H1 (cell line): ENCODE measurements at regions not wholly inside any gene's neighbourhood (a gene's known extent, or its start where the extent isn't known, plus 50 kb on each side); places are given as distances from the start of the nearest gene placed in this dataset.

Experiments used
- CTCF ChIA-PET: fragments of 300-600 bp; sonication (Branson Sonifier 250); formaldehyde crosslinking; loops from one replicate; lab custom pipeline; 2021; ENCODE audit not compliant: partially characterized antibody; lab: Charles Lee
- POLR2A ChIA-PET: fragments of 300-600 bp; sonication (Branson Sonifier 250); formaldehyde crosslinking; loops from one replicate; lab custom pipeline; 2021; ENCODE audit warnings: inconsistent platforms; ENCODE audit not compliant: partially characterized antibody; lab: Charles Lee
- DNase-seq, 2 experiments: peaks; one replicate each; pipeline versions ENCODE4 v3.0.0 to v3.0.0-alpha.2; 2010 to 2022; ENCODE audit warnings: low spot score in 2 of 2, low read depth in 1 of 2, mixed read lengths in 1 of 2
- FAIRE-seq: peaks from 2 replicates; lab custom pipeline; 2011; peaks lifted over from hg19 to GRCh38; lab: Jason Lieb, UNC
- H2AFZ ChIP-seq: 2 replicates; pipeline ENCODE4 v1.8.1; 2012; ENCODE audit warnings: low read length, inconsistent platforms
- H2AK5ac ChIP-seq: 2 replicates; pipeline ENCODE4 v1.6.1; 2013; ENCODE audit warnings: low read depth, low read length
- H2BK120ac ChIP-seq: replicated peaks from 2 replicates; pipeline ENCODE3; 2013; ENCODE audit warnings: low read depth, low read length, inconsistent platforms
- H2BK12ac ChIP-seq: 2 replicates; pipeline ENCODE4 v1.6.1; 2013; ENCODE audit warnings: low read depth, low read length
- H2BK15ac ChIP-seq: 2 replicates; pipeline ENCODE4 v1.6.1; 2013; ENCODE audit warnings: low read length
- H2BK20ac ChIP-seq: 2 replicates; pipeline ENCODE4 v1.6.1; 2013; ENCODE audit warnings: low read length
- H2BK5ac ChIP-seq: 2 replicates; pipeline ENCODE4 v1.6.1; 2013; ENCODE audit warnings: low read depth, low read length
- H3K14ac ChIP-seq: 2 replicates; pipeline ENCODE4 v1.6.1; 2013; ENCODE audit warnings: inconsistent platforms; ENCODE audit not compliant: insufficient read length
- H3K18ac ChIP-seq: 2 replicates; pipeline ENCODE4 v1.6.1; 2013; ENCODE audit warnings: low read length; ENCODE audit errors: extremely low read depth
- H3K23ac ChIP-seq: 2 replicates; pipeline ENCODE4 v1.6.1; 2013; ENCODE audit warnings: inconsistent platforms; ENCODE audit not compliant: insufficient read length
- H3K23me2 ChIP-seq: 2 replicates; pipeline ENCODE4 v1.6.1; 2013; ENCODE audit warnings: low read depth, low read length
- H3K27ac ChIP-seq: 2 replicates; pipeline ENCODE4 v1.6.1; 2011; ENCODE audit warnings: low read depth, low read length, inconsistent platforms
- H3K27me3 ChIP-seq, 4 experiments: replicated peaks in 1 of 4; 1 replicate in 1 of 4; 2 replicates in 3 of 4; pipeline versions ENCODE4 v1.6.1 to v1.8.1; 2011 to 2013; ENCODE audit warnings: low read length in 3 of 4, mild to moderate bottlenecking in 3 of 4, inconsistent platforms in 2 of 4, mixed read lengths in 2 of 4, moderate library complexity in 1 of 4; ENCODE audit not compliant: control insufficient read depth in 3 of 4, insufficient read depth in 3 of 4; ENCODE audit errors: extremely low read depth in 1 of 4
- H3K36me3 ChIP-seq, 4 experiments: 2 replicates each; pipeline versions ENCODE4 v1.6.1 to v1.8.1; 2011 to 2013; ENCODE audit warnings: mild to moderate bottlenecking in 4 of 4, low read length in 3 of 4, moderate library complexity in 2 of 4, control low read depth in 1 of 4, inconsistent platforms in 1 of 4; ENCODE audit not compliant: insufficient read depth in 4 of 4, control insufficient read depth in 2 of 4
- H3K4ac ChIP-seq: replicated peaks from 2 replicates; pipeline ENCODE3; 2013; ENCODE audit warnings: low read length, low read depth, mixed read lengths, inconsistent platforms; ENCODE audit not compliant: insufficient read length
- H3K4me1 ChIP-seq, 4 experiments: replicated peaks in 1 of 4; 1 replicate in 1 of 4; 2 replicates in 3 of 4; pipeline versions ENCODE4 v1.6.1 to v1.8.1; 2011 to 2013; ENCODE audit warnings: low read length in 3 of 4, inconsistent platforms in 2 of 4, mixed read lengths in 1 of 4; ENCODE audit not compliant: insufficient read depth in 4 of 4, control insufficient read depth in 3 of 4
- H3K4me2 ChIP-seq, 2 experiments: 2 replicates each; pipeline versions ENCODE4 v1.6.1 to v1.8.1; 2011 to 2013; ENCODE audit warnings: low read depth in 2 of 2, low read length in 2 of 2, control low read depth in 1 of 2, inconsistent platforms in 1 of 2, mild to moderate bottlenecking in 1 of 2; ENCODE audit not compliant: insufficient read depth in 1 of 2
- H3K4me3 ChIP-seq, 4 experiments: fragments of 200-600, 300-600 bp in 1 of 4; sonication (generic), shearing (Covaris generic), sonication (Bioruptor Twin) in 1 of 4; 2 replicates each; pipeline versions ENCODE4 v1.5.1 to v1.8.1; 2011 to 2016; ENCODE audit warnings: low read length in 4 of 4, low read depth in 3 of 4, control low read depth in 2 of 4, inconsistent platforms in 2 of 4, mild to moderate bottlenecking in 2 of 4, mixed read lengths in 1 of 4, moderate library complexity in 1 of 4; ENCODE audit not compliant: insufficient read depth in 2 of 4; ENCODE audit errors: extremely low read depth in 1 of 4
- H3K56ac ChIP-seq: replicated peaks from 2 replicates; pipeline ENCODE3; 2013; ENCODE audit warnings: low read depth, mild to moderate bottlenecking, mixed read lengths, low read length, inconsistent platforms; ENCODE audit not compliant: insufficient read length
- H3K79me1 ChIP-seq: 2 replicates; pipeline ENCODE4 v1.6.1; 2013; ENCODE audit warnings: low read depth, low read length, control low read depth
- H3K79me2 ChIP-seq, 2 experiments: 2 replicates each; pipeline versions ENCODE4 v1.6.1 to v1.8.1; 2012 to 2013; ENCODE audit warnings: low read length in 2 of 2, mild to moderate bottlenecking in 2 of 2, inconsistent platforms in 1 of 2; ENCODE audit not compliant: insufficient read depth in 2 of 2, control insufficient read depth in 1 of 2
- H3K9ac ChIP-seq, 4 experiments: replicated peaks in 1 of 4; 1 replicate in 1 of 4; 2 replicates in 3 of 4; pipeline versions ENCODE4 v1.6.1 to v1.8.1; 2011 to 2013; ENCODE audit warnings: low read depth in 3 of 4, low read length in 3 of 4, control low read depth in 2 of 4, mild to moderate bottlenecking in 2 of 4, moderate library complexity in 2 of 4, inconsistent platforms in 1 of 4; ENCODE audit errors: extremely low read depth in 1 of 4
- H3K9me3 ChIP-seq, 2 experiments: 2 replicates each; pipeline versions ENCODE4 v1.6.1 to v1.8.1; 2012 to 2013; ENCODE audit warnings: mild to moderate bottlenecking in 2 of 2, moderate library complexity in 2 of 2, control low read depth in 1 of 2, inconsistent platforms in 1 of 2, low read depth in 1 of 2, low read length in 1 of 2, mixed read lengths in 1 of 2; ENCODE audit not compliant: insufficient read depth in 2 of 2
- H4K20me1 ChIP-seq, 2 experiments: replicated peaks in 1 of 2; 2 replicates each; pipeline versions ENCODE3 to v1.8.1; 2011 to 2013; ENCODE audit warnings: inconsistent platforms in 2 of 2, low read length in 2 of 2, mild to moderate bottlenecking in 1 of 2; ENCODE audit not compliant: insufficient read depth in 2 of 2, control insufficient read depth in 1 of 2
- H4K5ac ChIP-seq: 2 replicates; pipeline ENCODE4 v1.6.1; 2013; ENCODE audit warnings: low read length, low read depth, mixed read lengths, inconsistent platforms; ENCODE audit not compliant: insufficient read length
- H4K8ac ChIP-seq: 2 replicates; pipeline ENCODE4 v1.8.0; 2013; ENCODE audit warnings: mild to moderate bottlenecking, moderate library complexity, low read length, inconsistent platforms; ENCODE audit not compliant: insufficient read depth; ENCODE audit errors: extremely low read depth
- H4K91ac ChIP-seq: replicated peaks from 2 replicates; pipeline ENCODE3; 2013; ENCODE audit warnings: low read length, mixed read lengths, inconsistent platforms; ENCODE audit not compliant: insufficient read length
- BCL11A ChIP-seq, 2 experiments: IDR thresholded peaks; one replicate each; pipeline ENCODE4 v1.6.1; 2011; ENCODE audit warnings: low read depth in 2 of 2, low read length in 2 of 2, mild to moderate bottlenecking in 2 of 2
- CBX5 ChIP-seq: fragments of 300-800, 300-1000 bp; sonication (generic); IDR thresholded peaks from 2 replicates; pipeline ENCODE4 v1.7.1; 2016; ENCODE audit warnings: antibody characterized with exemption, low read length, low read depth
- CTBP2 ChIP-seq: IDR thresholded peaks from 2 replicates; pipeline ENCODE4 v1.7.0; 2011; ENCODE audit warnings: borderline replicate concordance, mild to moderate bottlenecking, moderate library complexity, mixed read lengths, low read length; ENCODE audit not compliant: insufficient read depth, insufficient read length
- EP300 ChIP-seq, 2 experiments: IDR thresholded peaks; 1 replicate in 1 of 2; 2 replicates in 1 of 2; pipeline ENCODE4 v1.6.1; 2011 to 2012; ENCODE audit warnings: low read depth in 2 of 2, low read length in 2 of 2, mild to moderate bottlenecking in 2 of 2, borderline replicate concordance in 1 of 2, inconsistent platforms in 1 of 2, moderate library complexity in 1 of 2
- KDM1A ChIP-seq: fragments of 200-600, 300-600 bp; sonication (generic); IDR thresholded peaks from 2 replicates; pipeline ENCODE4 v1.7.1; 2016; ENCODE audit warnings: mild to moderate bottlenecking, low read length, borderline replicate concordance
- RNF2 ChIP-seq: fragments of 200-900, 300-1000 bp; sonication (generic); IDR thresholded peaks from 2 replicates; pipeline ENCODE4 v1.7.1; 2016; ENCODE audit warnings: borderline replicate concordance, low read depth, mild to moderate bottlenecking, antibody characterized with exemption, low read length; ENCODE audit not compliant: poor library complexity, severe bottlenecking; ENCODE audit errors: missing control alignments
- TAF1 ChIP-seq: IDR thresholded peaks from 2 replicates; pipeline ENCODE4 v1.6.1; 2011; ENCODE audit warnings: mild to moderate bottlenecking, low read depth, low read length
- ZNF274 ChIP-seq: IDR thresholded peaks from 2 replicates; pipeline ENCODE4 v1.7.0; 2012; ENCODE audit warnings: low read length, borderline replicate concordance; ENCODE audit errors: extremely low read depth
- WGBS, 2 experiments: shearing (Covaris generic) in 1 of 2; methylation state at CpG; one replicate each; pipeline versions ENCODE4 v1.1.6 to v1.1.7; 2013 to 2015; ENCODE audit warnings: low lambda C conversion rate in 2 of 2, mixed read lengths in 2 of 2, inconsistent platforms in 1 of 2, low coverage in 1 of 2, missing lambda C conversion rate in 1 of 2; ENCODE audit not compliant: insufficient replicate concordance in 2 of 2, insufficient coverage in 1 of 2, insufficient read length in 1 of 2; ENCODE audit errors: extremely low coverage in 1 of 2, missing lambda C conversion rate in 1 of 2; 5-methylcytosine and 5-hydroxymethylcytosine counted together
- TF ChIP-seq, protein P1 (sequence below), 3 experiments: IDR thresholded peaks; 1 replicate in 2 of 3; 2 replicates in 1 of 3; pipeline versions ENCODE4 v1.5.1 to v1.6.1; 2011; ENCODE audit warnings: low read length in 3 of 3, mild to moderate bottlenecking in 3 of 3, inconsistent platforms in 2 of 3, low read depth in 1 of 3, moderate library complexity in 1 of 3; ENCODE audit not compliant: insufficient read depth in 1 of 3; ENCODE audit errors: control extremely low read depth in 1 of 3
- TF ChIP-seq, protein P2 (sequence below): IDR thresholded peaks from 2 replicates; pipeline ENCODE4 v1.6.1; 2011; ENCODE audit warnings: low read depth, mild to moderate bottlenecking, low read length; ENCODE audit not compliant: insufficient read depth

DNA sequence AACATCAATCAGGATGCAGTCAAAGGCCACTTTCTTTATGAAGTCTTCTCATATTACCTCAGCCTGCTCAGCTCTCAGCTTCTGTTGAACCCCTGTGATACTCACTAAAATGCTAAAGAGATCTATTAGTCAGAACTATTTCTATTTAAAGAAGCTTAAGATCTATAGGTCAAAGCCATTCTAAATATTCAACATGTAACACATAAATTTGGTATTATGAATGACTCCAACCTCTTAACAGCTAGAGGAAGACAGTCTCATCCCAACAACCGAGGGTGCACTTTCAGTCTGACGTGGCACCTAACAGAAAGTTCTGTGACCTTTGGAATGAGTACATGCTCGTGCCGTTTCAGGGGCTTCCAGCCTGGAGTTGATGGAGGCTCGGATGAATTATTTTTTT is 301.5 kb upstream of the VLDLR start:
- POLR2A ChIA-PET: interaction anchor here (1.3 kb wide), 1 partner anchor 11 kb away, joined by 3 read pairs; no protein-coding TSS in a partner anchor
- Histone ChIP-seq H3K56ac (no peak overlapping the region), H3K4me2 (no peak overlapping the region), H3K9ac (no peak overlapping the region), H4K8ac (no peak overlapping the region), H4K5ac (no peak overlapping the region), H3K36me3 (no peaks in the 10 kb centered on the region), H3K4me1 (no peaks in the 10 kb centered on the region), H3K4ac (no peak overlapping the region), H3K23ac (no peak overlapping the region), H2BK120ac (no peak overlapping the region), H3K23me2 (no peaks in the 10 kb centered on the region), H4K20me1 (no peaks in the 10 kb centered on the region), H3K18ac (no peak overlapping the region), H2BK12ac (no peak overlapping the region), H3K9me3 (0 out of 4 replicates have a peak, but pooled peaks cover 0 to 3% of the 10 kb centered on the region in 2 experiments), H3K79me1 (no peaks in the 10 kb centered on the region), H3K79me2 (no peaks in the 10 kb centered on the region), H3K27me3 (no peaks in the 10 kb centered on the region), H4K91ac (no peak overlapping the region), H2BK5ac (no peak overlapping the region), H2AK5ac (no peak overlapping the region), H3K4me3 (no peak overlapping the region), H3K14ac (no peak overlapping the region), H2BK15ac (no peak overlapping the region), H3K27ac (no peak overlapping the region), H2AFZ (no peak overlapping the region), H2BK20ac (no peak overlapping the region)
- FAIRE-seq: no peak
- CTCF ChIA-PET: interaction anchor here (1.2 kb wide), 1 partner anchor 408 kb away, joined by 3 read pairs; no protein-coding TSS in a partner anchor
- DNase-seq: no peak
- 89% methylated on average over 5 of the region's 5 CpGs; no CpG with 5 or more reads in 1 of the 2 experiments for WGBS, 2 experiments
- TF ChIP-seq KDM1A (no peak), TAF1 (no peak), BCL11A (IDR thresholded peaks at IDR 0.05; ENCODE audit: low read depth in 2 of 2, low read length in 2 of 2) (no peak), CTBP2 (no peak), ZNF274 (no peak), CBX5 (no peak), RNF2 (no peak), EP300 (IDR thresholded peaks at IDR 0.05; ENCODE audit: borderline replicate concordance in 1 of 2, low read depth in 2 of 2, low read length in 2 of 2) (no peak)
- TF ChIP-seq, protein P1, sequence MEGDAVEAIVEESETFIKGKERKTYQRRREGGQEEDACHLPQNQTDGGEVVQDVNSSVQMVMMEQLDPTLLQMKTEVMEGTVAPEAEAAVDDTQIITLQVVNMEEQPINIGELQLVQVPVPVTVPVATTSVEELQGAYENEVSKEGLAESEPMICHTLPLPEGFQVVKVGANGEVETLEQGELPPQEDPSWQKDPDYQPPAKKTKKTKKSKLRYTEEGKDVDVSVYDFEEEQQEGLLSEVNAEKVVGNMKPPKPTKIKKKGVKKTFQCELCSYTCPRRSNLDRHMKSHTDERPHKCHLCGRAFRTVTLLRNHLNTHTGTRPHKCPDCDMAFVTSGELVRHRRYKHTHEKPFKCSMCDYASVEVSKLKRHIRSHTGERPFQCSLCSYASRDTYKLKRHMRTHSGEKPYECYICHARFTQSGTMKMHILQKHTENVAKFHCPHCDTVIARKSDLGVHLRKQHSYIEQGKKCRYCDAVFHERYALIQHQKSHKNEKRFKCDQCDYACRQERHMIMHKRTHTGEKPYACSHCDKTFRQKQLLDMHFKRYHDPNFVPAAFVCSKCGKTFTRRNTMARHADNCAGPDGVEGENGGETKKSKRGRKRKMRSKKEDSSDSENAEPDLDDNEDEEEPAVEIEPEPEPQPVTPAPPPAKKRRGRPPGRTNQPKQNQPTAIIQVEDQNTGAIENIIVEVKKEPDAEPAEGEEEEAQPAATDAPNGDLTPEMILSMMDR (IDR thresholded peaks at IDR 0.05; ENCODE audit: control extremely low read depth in 1 of 3, insufficient read depth in 1 of 3, low read depth in 1 of 3, low read length in 3 of 3): no peak
- TF ChIP-seq, protein P2, sequence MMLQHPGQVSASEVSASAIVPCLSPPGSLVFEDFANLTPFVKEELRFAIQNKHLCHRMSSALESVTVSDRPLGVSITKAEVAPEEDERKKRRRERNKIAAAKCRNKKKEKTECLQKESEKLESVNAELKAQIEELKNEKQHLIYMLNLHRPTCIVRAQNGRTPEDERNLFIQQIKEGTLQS: no peak
